NCI-H1436 (cell line): ENCODE measurements at regions not wholly inside any gene's neighbourhood (a gene's known extent, or its start where the extent isn't known, plus 50 kb on each side); places are given as distances from the start of the nearest gene placed in this dataset.
"Not testable (repeated sequence)": the region's sequence is repeated elsewhere in the genome, so short reads cannot be mapped to it uniquely, and the experiment has no call there.

Experiments used
- DNase-seq: peaks from one replicate; lab custom pipeline; 2025; lab: John Stamatoyannopoulos, UW

DNA sequence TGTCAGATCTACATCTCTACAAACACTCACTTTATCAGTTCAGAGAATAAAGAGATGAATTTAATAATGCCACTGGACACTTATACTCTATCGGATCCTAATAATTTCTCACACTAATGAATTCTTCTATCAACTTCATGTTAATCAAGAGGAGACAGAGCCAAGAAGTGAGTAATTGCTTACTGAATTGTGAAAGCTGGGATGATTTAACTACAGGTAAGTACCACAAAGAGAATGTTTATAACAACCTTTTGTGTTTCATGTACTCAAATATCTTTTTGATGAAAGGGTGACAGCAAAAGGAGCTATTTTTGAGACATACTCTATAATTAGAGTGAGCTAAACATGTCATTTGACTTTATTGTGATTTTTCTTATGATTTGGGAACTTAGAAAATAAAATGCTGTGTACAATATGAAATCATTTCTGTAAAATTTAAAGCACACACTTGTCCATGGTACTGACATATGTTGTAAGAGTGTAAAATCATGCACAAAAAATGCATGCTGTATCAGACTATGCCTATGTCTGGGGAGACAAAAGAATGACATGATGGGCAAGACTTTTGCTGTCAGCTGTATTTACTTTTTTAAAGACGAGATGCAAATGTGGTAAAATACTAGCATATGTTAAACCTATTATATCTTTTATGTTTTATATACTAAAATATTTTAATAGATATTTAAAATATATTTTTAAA lies 361.2 kb downstream of the CCER1 start:
- no peak for DNase-seq

DNA sequence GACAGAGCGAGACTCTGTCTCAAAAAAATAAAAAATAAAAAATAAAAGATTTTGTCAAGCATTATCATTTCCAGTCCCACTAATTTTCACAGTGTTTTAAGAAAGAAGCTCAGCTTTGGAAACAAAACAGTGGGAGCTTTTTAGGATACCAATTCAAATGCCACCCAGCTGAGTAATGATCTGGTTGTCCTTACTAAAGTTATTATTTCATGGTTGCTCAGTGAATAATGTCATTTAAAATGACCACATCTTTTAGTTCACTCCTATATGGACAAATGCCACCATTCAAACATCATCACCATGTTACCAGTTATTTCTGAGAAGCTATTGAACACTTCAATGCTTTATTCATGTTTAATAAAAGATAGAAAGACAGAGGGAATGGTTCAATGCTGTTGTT lies 365.0 kb downstream of the CCER1 start:
- DNase-seq: no peak

- DNase-seq: no peak
These were observed 369.2 kb downstream of the CCER1 start for GRCh38 chr12:90585640-90586304.

DNA sequence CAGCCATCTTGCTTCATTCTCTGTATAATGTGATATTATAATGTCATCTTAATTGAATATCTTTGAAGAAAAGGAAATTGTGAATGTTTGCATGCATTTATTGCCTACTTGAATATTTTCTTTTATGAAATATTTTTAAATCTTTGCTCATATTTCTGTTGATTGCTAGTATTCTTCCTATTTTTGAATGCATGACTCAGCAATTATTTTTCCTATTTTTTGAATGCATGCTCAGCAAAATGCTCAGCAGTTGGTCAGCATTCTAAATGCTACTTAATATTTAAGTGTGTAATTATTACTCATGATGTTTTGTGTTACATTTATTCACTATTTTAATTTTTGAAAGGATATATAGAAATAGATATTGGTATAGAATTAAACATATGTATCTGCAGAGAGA lies 378.3 kb downstream of the CCER1 start:
- no peak for DNase-seq

DNA sequence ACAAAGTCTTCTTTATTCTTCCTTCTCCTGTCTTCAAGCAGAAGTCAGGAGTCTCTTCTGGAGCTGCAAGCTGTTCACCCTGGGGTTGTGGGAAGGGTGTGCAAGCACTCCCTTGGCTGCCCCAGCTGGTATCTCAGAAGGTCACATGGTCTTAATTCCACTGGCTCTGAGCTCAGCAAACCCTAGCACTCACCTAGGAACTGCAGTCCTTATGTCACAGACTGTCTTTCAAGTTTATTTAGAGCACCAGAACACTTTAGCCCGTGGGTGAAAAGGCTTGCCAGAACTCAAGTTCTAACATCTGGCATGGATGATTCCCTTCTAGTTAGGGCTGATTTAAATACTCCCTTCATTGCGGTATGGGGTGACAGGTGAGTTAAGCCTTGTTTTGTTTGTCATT lies 379.0 kb downstream of the CCER1 start:
- DNase-seq: no peak

GRCh38 chr12:90574676-90575075 lies 380.3 kb downstream of the CCER1 start:
- DNase-seq: no peak

- DNase-seq: no peak
These were observed 382.2 kb downstream of the CCER1 start for GRCh38 chr12:90572778-90573177.

- DNase-seq: no peak
These were observed 385.3 kb downstream of the CCER1 start for GRCh38 chr12:90569685-90570084.

DNA sequence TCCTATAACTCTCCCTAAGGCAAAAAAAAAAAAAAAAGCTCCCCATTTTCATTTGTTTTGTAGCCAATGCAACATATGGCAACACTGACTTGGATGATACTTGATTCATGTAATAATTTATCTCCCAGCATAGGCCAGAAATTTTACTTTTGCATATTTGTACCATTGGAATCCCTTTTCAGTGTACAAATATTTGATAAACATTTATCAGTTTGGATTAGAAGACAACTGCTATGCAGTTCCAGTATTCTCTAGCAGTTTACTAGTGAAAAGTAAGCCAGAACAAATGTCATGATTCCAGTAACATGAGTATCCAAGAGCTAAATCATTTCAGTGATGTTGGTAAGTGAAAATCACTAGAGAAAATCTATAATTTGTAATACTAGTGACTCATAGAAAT lies 392.3 kb downstream of the CCER1 start:
- DNase-seq: no peak

DNA sequence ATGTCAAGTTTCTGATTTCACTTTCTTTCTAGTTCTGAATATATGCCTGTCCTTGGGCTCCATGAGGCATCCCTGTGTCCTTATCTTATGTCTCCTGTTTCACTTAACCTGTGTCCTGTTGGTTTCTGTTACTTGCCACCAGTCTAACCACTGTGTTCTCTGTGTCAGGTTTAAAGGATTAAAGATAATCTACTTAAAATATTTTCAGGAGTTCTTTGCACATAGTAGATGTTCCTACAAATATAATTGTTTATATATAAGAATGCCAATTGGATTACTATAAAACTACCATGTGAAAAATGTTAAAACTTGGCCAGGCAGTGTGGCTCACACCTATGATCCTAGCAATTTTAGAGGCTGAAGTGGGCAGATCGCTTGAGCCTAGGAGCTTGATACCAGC lies 406.4 kb downstream of the CCER1 start:
- no peak for DNase-seq

- DNase-seq: no peak
These were observed 408.5 kb downstream of the CCER1 start for GRCh38 chr12:90546511-90546910.

DNA sequence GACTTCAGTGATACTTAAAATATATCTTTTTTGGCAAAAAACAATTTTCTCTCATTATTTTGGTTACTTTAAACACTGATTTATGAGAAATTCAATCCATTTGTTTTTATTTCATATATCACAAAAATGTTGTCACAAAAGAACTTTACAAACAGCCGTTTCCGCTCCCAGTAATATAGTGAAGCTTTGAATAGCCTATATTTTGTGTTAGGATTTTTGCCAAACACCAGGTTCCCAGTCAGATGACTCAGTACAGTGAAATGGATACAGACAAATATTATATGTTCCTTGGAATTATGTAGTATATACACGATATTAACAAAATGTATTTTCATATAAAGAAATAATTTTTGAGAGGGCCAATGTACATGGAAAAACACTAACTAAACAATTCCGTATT lies 411.1 kb downstream of the CCER1 start:
- DNase-seq: no peak

DNA sequence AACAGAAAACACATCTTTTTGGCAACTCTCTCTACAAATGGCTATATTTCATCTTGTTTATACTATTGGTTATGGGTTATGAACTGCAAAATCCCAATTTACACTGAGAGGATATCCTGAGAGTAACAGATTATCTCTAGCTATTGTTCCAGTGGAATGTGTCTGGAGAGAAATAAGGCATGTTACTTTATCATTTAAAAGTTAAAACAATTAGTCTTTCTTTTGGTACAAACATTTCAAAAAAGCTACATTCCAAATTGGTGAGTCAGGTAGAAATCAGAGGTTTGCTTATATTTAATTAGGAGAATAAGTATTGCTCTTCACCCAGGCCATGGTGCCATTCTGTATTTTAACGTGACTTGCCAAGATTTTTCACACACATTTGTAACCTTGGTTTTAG lies 411.6 kb downstream of the CCER1 start:
- DNase-seq: no peak

GRCh38 chr12:90542852-90543251 lies 412.1 kb downstream of the CCER1 start:
- not testable (repeated sequence) for DNase-seq

GRCh38 chr12:90533828-90534227 lies 421.1 kb downstream of the CCER1 start:
- not testable (repeated sequence) for DNase-seq

DNA sequence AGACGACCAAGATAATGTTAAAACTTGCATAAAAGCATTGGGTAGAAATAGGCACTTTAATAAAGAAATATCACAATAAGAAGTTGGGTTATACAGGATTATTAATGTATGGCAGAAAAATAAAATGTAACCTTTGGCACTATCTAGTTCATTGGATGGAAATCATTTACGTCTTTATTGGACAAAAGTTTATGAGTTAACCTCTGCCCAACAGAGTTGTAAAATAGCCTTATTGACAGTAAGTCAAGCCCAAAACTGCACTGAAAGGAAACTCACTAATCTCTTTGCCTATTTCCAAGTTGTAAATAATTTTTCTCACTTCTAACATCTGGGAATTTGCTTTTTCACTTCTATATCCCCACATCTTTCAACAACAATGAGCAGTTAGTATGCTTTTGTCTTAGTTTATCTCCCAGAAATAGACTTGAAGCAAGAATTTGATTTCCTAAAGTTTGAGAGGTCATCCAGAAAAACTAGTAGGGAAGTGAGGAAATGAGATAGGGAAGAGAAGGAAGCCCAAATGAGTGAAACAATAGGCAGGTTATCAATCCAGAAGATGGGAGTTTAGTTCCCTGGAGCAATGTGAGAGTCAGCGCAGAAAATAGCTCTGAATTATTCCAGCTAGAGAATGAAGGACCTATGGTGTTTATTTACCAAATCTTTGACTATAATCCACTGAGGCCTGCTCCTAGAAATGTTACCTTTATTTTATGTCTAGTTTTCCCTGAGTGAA lies 434.8 kb downstream of the CCER1 start:
- no peak for DNase-seq

DNA sequence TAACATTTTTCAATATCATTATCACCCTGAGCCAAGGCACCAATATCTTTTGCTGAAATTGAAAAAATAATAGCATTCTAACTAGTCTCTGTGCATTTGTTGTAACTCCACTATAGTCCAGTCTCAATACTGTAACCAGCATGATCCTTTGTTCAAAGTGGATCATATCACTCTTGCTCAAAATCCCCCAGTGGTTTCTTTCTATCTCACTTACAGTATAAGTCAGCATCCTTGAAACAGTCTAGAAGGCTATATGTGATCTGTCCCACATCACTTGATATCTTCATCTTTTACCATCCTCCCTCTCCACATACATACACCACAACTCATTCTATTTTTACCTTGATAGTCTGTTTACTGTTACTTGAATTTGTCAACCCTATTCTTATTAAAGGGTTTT lies 435.7 kb downstream of the CCER1 start:
- no peak for DNase-seq

DNA sequence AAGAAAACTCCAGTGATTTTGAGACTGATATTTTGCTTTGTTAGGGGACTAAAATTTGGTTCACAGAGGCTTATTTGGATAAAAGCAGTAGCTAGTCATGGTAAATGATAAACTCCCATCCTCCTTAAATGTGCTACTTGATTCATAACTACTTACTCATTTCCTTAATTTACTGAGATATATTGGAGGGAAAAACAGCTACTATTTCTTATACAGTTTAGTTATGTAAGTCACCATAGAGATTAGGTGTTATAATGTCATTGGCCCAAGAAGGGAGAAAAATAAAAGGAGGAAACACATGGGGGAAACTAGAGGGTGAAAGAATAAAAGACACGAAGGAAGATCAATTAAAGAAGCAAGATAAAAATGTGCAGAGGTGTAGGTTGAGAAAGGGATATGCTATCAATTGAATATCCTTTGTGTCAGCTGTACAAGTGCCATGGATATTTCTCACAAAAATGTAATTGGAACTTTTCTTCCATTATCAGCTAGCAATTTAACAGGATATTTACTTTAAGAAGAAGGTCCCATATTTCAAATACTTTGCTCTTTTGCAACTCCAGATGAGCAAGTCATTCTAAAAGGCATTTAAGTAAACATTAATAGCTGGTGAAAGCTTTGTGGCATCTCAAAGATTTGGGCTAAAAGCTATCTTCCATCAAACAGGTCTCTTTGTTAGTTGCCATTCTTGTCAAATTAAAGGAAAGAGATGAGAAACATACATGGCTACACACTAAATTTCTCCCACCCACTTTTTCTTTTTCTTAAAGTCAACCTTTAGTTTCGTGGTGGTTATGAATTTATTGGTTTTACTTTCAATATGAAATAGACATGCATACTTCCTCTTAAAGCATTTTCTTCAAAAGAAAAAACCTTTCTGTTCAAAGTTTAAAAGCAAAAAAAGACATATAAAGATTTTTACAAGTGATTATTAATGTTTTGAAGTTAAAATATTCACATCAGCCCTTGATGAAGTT lies 439.5 kb downstream of the CCER1 start:
- no peak for DNase-seq

- no peak for DNase-seq
These were observed 440.7 kb downstream of the CCER1 start for GRCh38 chr12:90514325-90514724.

DNA sequence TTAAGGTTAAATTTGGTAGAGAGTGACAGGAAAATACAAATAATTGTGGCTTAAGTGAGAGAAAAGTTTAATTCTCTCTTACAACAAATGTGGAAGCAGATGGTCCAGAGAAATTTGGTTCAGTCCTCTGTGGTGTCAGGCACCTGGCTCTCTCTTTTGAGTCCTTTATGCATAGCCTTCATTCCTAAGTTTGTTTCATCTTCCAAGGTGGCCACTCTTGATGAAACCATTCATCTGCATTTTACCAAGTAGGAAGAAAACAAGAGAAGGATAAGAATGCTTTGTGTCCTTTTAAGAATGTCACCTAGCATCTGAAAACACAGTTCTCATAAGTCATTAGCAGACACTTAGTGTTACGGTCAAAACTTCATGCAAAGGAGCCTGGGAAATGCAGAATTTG lies 442.5 kb downstream of the CCER1 start:
- DNase-seq: no peak

GRCh38 chr12:90510948-90511347 lies 444.0 kb downstream of the CCER1 start:
- no peak for DNase-seq

GRCh38 chr12:90504806-90505205 lies 450.2 kb downstream of the CCER1 start:
- DNase-seq: no peak
